OCI-LY1 (cell line): ENCODE measurements at regions not wholly inside any gene's neighbourhood (a gene's known extent, or its start where the extent isn't known, plus 50 kb on each side); places are given as distances from the start of the nearest gene placed in this dataset.

ENCODE experiments used
- H2AFZ ChIP-seq: fragments of 200-600 bp; sonication (generic), shearing (Covaris generic); 2 replicates; pipeline ENCODE4 v1.6.0; 2014; ENCODE audit warnings: antibody characterized with exemption, mild to moderate bottlenecking, low read length
- H3F3A ChIP-seq: fragments of 200-600 bp; sonication (generic), shearing (Covaris generic); 2 replicates; pipeline ENCODE4 v1.6.0; 2014; ENCODE audit warnings: mild to moderate bottlenecking, antibody characterized with exemption, low read length, moderate library complexity; ENCODE audit not compliant: insufficient read depth
- H3K27ac ChIP-seq: fragments of 200-600 bp; sonication (generic); 2 replicates; pipeline ENCODE4 v1.5.1; 2014; ENCODE audit warnings: low read length, mixed run types, mild to moderate bottlenecking, low read depth; ENCODE audit not compliant: poor library complexity, severe bottlenecking
- H3K27me3 ChIP-seq: fragments of 200-600 bp; sonication (generic); 2 replicates; pipeline ENCODE4 v1.6.0; 2014; ENCODE audit warnings: antibody characterized with exemption, mild to moderate bottlenecking, low read length, moderate library complexity; ENCODE audit not compliant: insufficient read depth
- H3K36me3 ChIP-seq: fragments of 200-600 bp; sonication (generic); 2 replicates; pipeline ENCODE4 v1.6.1; 2014; ENCODE audit warnings: mild to moderate bottlenecking, antibody characterized with exemption, low read length, moderate library complexity, mixed read lengths; ENCODE audit not compliant: insufficient read depth
- H3K4me1 ChIP-seq: fragments of 200-600 bp; sonication (generic); 2 replicates; pipeline ENCODE4 v1.5.1; 2014; ENCODE audit warnings: mild to moderate bottlenecking, low read length, moderate library complexity; ENCODE audit not compliant: insufficient read depth, severe bottlenecking
- H3K4me2 ChIP-seq: fragments of 200-600 bp; sonication (generic), shearing (Covaris generic); 2 replicates; pipeline ENCODE4 v1.6.1; 2014; ENCODE audit warnings: low read length
- H3K4me3 ChIP-seq: fragments of 200-600 bp; sonication (generic); 2 replicates; pipeline ENCODE4 v1.5.1; 2014; ENCODE audit warnings: low read length, low read depth, mild to moderate bottlenecking, mixed read lengths; ENCODE audit not compliant: poor library complexity, severe bottlenecking
- H3K79me2 ChIP-seq: fragments of 200-600 bp; shearing (Covaris generic); 2 replicates; pipeline ENCODE4 v1.6.1; 2016; ENCODE audit warnings: mixed run types, low read length, mixed read lengths; ENCODE audit not compliant: insufficient read depth
- H3K9ac ChIP-seq: fragments of 200-600 bp; sonication (generic), shearing (Covaris generic); 2 replicates; pipeline ENCODE4 v1.6.1; 2014; ENCODE audit warnings: mild to moderate bottlenecking, low read length, mixed read lengths
- H3K9me2 ChIP-seq: fragments of 200-600 bp; sonication (generic), shearing (Covaris generic); 2 replicates; pipeline ENCODE4 v1.6.1; 2014; ENCODE audit warnings: low read depth, mild to moderate bottlenecking, low read length, mixed read lengths
- H3K9me3 ChIP-seq: fragments of 200-600 bp; shearing (Covaris generic); 2 replicates; pipeline ENCODE4 v1.6.1; 2014; ENCODE audit warnings: low read length, mixed read lengths
- H4K20me1 ChIP-seq: fragments of 200-600 bp; sonication (generic), shearing (Covaris generic); 2 replicates; pipeline ENCODE4 v1.6.0; 2016; ENCODE audit warnings: mild to moderate bottlenecking, low read length; ENCODE audit not compliant: insufficient read depth
- EZH2 ChIP-seq: fragments of 200-600 bp; sonication (generic), shearing (Covaris generic); IDR thresholded peaks from 2 replicates; pipeline ENCODE4 v1.8.0; 2017; ENCODE audit warnings: borderline replicate concordance, mixed run types, mild to moderate bottlenecking, antibody characterized with exemption, low read length, moderate library complexity, mixed read lengths
- TF ChIP-seq, protein P1 (sequence below): fragments of 200-600 bp; sonication (generic), shearing (Covaris generic); IDR thresholded peaks from 2 replicates; pipeline ENCODE4 v1.5.1; 2017; ENCODE audit warnings: mild to moderate bottlenecking, antibody characterized with exemption, low read length, moderate library complexity, mixed read lengths

DNA sequence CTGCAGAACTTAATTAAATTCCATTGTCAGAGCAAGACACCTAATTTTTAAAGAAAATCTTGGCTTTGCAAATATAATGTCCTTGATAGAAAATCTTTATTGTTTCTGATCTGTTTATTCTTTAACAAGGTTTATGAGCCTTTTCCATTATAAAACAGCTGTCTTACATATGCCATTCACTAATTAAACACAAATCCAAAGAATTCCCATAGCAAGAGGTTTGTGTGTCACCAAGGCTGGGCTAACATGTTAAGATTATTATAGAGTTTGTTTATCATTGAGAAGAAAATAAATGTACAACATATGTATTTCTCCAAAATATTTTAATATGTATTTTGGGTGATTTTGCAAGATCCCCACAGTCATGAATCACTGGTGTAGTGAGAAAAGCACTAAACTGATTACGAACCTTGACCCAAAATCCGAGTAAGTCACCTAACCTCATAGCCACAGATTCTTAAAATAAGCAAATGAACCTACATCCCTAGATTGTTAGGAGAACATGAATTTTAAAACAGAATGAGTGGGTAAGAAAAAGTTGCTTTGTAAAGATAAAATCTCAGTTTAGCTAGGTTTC lies 694.8 kb upstream of the INTU start:
- H3F3A ChIP-seq = no peaks in the 10 kb centered on the region
- no peaks in the 10 kb centered on the region for H3K4me1 ChIP-seq

DNA sequence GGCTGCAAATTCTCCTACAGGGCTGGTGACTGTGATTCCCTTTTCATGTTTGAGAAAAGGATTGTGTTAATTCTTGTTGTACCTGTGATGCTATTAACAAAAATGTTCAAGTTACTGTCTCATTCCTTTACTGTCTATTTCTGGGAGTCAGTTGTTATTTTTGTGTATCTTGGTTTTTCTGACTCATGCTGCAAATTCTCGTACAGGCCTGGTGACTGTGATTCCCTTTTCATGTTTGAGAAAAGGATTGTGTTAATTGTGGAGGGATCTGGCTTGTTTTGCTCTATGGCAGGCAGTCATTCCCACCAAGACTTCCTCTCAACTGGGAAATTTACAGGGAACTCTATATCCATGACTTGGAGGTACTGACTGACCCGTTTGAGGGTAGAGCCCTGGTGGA lies 693.4 kb upstream of the INTU start:
- H3K4me3 ChIP-seq = no peak overlapping the region
- no peaks in the 10 kb centered on the region for H3K4me1 ChIP-seq
- H3K4me2 ChIP-seq = no peak overlapping the region
- TF ChIP-seq, protein P1, sequence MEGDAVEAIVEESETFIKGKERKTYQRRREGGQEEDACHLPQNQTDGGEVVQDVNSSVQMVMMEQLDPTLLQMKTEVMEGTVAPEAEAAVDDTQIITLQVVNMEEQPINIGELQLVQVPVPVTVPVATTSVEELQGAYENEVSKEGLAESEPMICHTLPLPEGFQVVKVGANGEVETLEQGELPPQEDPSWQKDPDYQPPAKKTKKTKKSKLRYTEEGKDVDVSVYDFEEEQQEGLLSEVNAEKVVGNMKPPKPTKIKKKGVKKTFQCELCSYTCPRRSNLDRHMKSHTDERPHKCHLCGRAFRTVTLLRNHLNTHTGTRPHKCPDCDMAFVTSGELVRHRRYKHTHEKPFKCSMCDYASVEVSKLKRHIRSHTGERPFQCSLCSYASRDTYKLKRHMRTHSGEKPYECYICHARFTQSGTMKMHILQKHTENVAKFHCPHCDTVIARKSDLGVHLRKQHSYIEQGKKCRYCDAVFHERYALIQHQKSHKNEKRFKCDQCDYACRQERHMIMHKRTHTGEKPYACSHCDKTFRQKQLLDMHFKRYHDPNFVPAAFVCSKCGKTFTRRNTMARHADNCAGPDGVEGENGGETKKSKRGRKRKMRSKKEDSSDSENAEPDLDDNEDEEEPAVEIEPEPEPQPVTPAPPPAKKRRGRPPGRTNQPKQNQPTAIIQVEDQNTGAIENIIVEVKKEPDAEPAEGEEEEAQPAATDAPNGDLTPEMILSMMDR = no peak
- TF ChIP-seq EZH2 = no peak
- no peaks in the 10 kb centered on the region for H3K9me2 ChIP-seq
- no peaks in the 10 kb centered on the region for H3F3A ChIP-seq
- no peaks in the 10 kb centered on the region for H3K9me3 ChIP-seq
- no peak overlapping the region for H3K27ac ChIP-seq
- no peaks in the 10 kb centered on the region for H3K27me3 ChIP-seq
- H3K9ac ChIP-seq = no peak overlapping the region
- H4K20me1 ChIP-seq = no peaks in the 10 kb centered on the region
- H2AFZ ChIP-seq = no peak overlapping the region
- no peaks in the 10 kb centered on the region for H3K36me3 ChIP-seq
- H3K79me2 ChIP-seq = no peaks in the 10 kb centered on the region

More for the DNA sequence above, 694.8 kb upstream of the INTU start:
- Histone ChIP-seq H3K27me3 (no peaks in the 10 kb centered on the region), H3K36me3 (no peaks in the 10 kb centered on the region), H3K9me3 (no peaks in the 10 kb centered on the region), H3K4me2 (no peak overlapping the region), H3K27ac (no peak overlapping the region), H3K9ac (no peak overlapping the region), H2AFZ (no peak overlapping the region), H3K9me2 (no peaks in the 10 kb centered on the region), H3K79me2 (no peaks in the 10 kb centered on the region), H3K4me3 (no peak overlapping the region), H4K20me1 (no peaks in the 10 kb centered on the region)
- no peak for TF ChIP-seq EZH2
- TF ChIP-seq, protein P1 = no peak

DNA sequence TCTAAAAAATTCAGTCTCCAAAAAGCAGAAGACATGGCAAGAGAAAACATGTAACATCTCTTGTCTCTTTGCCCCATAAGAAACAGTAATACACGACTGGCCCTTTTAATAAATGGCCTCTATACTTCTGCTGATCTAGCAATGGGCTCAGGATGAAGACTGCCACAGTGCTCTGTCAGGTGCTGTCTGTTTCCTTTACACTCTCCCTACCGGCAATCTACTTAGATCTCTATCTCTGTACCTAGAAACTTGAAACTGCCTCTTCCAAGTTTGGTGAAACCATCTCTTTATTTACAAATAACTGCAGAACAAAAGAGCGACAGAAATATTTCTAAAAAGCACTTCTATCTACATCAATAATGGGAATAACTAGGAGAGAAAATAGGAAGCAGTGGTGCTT lies 685.2 kb upstream of the INTU start:
- H3K9me2 ChIP-seq = no peaks in the 10 kb centered on the region

More for the DNA sequence above, 685.2 kb upstream of the INTU start:
- Histone ChIP-seq H4K20me1 (no peaks in the 10 kb centered on the region), H3K79me2 (no peaks in the 10 kb centered on the region), H3K4me1 (no peaks in the 10 kb centered on the region), H3F3A (no peaks in the 10 kb centered on the region), H3K9me3 (no peaks in the 10 kb centered on the region), H3K27ac (no peak overlapping the region), H2AFZ (no peak overlapping the region), H3K4me2 (no peak overlapping the region), H3K4me3 (no peak overlapping the region), H3K36me3 (no peaks in the 10 kb centered on the region), H3K9ac (no peak overlapping the region), H3K27me3 (no peaks in the 10 kb centered on the region)
- TF ChIP-seq, protein P1 = no peak
- no peak for TF ChIP-seq EZH2
